MV-4-11 (cell line): ENCODE measurements at regions not wholly inside any gene's neighbourhood (a gene's known extent, or its start where the extent isn't known, plus 50 kb on each side); places are given as distances from the start of the nearest gene placed in this dataset.
"Not testable (repeated sequence)": the region's sequence is repeated elsewhere in the genome, so short reads cannot be mapped to it uniquely, and the experiment has no call there.

Experiments
- DNase-seq: peaks from one replicate; lab custom pipeline; 2025; lab: John Stamatoyannopoulos, UW

DNA sequence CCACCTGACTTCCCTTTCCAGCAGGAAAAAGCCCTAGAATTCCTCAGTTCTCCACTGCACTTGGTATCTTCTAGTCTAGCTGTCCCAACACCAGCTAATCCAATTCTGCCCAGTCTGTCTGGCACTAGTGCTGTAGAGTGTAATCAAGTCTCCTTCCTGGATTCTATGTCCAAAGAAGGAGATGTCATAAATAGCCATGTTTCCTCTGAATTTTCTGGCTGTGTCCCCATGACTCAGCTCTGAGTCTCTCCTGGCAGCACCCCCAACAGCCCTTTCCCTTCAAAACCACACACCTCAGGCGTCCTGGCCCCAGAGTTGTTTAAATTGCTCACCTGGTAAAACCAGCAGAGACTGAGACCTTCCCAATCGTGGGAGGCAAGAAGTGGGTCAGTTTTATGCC is 197.2 kb downstream of the GRXCR1 start:
- DNase-seq = no peak

DNA sequence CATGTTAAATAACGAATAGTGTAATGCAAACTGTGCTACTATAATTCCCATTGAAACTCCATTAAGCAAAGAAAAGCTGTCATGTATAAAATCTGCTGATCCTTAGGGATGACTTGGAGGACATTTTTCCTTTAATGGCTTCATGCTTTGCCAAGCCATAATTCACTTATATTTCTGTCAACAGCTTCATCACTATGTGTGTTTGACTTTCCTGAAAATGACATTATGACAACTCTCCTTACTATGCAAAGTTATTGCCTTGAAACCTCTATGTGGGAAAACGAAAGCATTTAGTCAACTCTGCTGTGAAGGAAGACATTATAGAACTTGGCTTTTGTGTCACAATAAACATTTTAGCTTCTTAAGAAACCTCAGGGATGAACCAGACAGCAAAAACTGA is 210.5 kb downstream of the GRXCR1 start:
- no peak for DNase-seq

DNA sequence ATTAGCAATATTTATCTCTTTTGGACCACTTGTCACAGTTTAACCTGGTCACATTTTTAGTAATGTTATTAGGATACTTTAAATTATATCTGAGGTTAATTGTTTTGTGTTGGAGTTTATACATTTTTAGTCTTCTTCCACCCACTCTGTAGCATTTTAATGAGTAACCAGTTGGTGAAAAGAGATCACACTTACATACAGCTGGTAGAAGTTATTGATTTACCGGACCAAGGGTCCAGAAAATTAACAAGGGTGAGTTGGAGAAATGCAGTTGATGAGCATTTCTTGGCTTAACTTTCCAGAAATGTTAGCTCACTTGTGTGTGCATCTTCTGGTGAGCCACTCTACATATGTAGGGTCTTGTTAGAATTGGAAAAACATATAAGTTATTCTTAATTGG is 219.6 kb downstream of the GRXCR1 start:
- DNase-seq = no peak

DNA sequence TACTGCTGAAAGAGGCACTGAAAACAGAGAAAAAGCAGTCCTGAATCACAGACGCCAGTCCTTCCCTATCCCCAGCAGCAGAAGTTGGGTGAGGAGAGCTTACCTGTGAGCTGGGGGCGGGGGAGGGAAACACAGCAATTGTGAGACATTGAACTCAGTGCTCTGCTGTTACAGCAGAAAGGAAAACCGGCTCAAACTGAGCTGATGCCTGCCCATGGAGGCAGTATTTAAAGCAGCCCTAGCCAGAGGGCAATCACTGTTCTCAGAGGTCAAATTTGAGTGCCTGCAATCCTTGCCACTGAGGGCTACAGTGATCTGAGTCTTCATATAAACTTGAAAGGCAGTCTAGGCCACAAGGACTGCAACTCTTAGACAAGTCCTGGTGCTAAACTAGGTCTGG is 220.7 kb downstream of the GRXCR1 start:
- no peak for DNase-seq

DNA sequence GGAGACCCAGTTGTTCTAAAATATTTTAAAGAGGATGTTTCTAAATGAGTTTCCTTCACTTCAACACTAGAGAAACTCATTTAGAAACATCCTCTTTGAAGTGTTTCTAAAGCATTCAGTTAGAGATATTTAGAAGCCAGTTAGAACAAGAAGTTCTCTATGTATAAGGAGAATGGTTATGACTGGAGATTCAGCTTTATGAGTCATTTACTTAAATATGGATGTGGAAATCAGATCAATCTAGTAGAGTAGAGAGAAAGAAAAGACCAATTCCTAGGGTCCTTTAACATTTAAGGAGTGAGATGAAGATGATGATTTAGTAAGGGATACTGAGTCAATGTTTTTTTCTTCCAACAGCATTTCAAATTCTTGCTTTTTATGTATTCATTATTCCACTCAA is 234.1 kb downstream of the GRXCR1 start:
- DNase-seq = no peak

DNA sequence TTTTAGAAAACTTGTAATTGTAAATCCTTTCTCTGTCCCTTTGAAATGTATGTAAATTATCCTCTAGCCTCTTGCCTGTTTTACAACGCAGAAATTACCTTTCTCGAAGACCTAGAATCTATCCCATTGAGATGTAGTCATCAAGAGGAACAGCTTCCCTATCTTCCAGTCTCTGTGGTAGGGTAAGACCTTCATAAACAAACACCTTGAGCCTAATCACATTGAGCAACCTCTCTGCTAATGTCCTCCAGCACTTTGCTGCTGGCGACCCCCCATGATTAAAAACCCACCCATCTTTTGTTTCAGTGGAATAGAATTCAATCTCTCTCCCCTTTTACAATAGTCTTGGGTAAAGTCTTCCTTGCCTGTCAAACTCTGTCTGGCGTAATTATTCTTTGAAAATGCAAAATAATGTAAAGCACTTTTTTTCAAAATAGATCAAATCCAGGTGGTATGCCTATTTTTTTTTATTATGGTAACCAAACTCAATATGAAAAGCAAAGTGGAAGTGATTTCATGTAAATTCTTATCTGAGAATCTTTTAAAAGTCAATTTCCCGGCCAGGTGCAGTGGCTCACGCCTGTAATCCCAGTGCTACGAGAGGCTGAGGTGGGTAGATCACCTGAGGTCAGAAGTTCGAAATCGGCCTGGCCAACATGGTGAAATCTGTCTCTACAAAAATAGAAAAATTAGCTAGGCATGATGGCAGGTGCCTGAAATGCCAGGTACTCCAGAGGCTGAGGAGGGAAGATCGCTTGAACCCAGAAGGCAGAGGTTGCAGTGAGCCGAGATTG is 237.9 kb downstream of the GRXCR1 start:
- DNase-seq = no peak

DNA sequence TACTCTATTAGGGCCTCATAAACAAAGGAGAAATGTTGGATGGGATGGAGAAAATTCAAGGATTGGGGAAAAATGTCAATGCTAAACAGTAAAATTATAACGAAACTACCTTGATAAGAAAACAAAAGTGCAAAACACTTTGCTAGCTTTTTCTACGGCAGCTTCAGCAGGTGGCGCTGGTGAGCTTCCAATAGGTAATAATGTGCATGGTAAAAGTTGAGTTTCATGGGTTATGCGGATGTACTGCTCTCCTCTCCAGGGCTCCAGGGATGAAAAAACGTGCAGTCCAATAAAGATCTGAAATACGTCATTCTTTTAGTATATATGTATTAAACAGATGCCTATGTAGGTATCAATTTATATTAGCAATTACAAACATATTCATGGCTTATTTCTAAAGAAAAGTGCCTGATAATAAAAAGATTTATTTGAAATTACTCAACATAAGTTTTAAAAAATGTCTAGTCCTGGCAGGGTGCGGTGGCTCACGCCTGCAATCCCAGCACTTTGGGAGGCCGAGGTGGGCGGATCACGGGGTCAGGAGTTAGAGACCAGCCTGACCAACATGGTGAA is 239.6 kb downstream of the GRXCR1 start:
- DNase-seq = peak; percentile 40

DNA sequence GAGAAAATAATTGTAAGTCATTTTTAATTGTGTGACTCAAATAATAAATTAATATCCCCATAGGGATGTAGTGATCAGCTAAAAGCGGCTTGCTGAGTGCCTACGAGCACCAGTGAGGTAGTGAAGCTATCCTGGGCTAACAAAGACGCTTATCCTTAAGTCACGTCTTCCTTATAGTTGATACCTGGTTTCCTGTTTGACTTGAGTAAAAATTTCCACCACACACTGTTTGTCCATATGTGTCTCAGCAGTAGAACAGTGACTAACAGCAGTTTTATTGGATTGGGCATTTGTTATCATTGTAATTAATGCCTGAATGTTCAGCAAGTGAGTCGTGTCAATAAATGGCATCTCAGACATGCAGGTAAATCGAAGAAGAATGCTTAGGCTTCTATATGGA is 241.1 kb downstream of the GRXCR1 start:
- no peak for DNase-seq

DNA sequence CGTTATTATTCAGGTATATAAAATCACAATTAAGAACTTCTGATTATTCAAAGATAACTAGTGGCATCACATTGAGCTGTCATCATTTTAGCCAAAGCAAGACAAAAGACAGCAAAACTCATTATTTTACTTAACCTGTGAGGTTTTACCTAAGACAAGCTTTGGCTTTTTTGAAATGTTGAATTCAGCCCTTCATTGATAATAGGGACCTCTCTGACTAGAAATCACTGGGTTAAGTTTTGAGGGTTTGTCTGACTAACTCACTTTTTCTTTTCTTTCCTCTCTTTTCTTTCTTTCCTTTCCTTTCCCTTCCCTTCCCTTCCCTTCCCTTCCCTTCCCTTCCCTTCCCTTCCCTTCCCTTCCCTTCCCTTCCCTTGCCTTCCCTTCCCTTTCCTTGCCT is 244.2 kb downstream of the GRXCR1 start:
- DNase-seq = no peak

DNA sequence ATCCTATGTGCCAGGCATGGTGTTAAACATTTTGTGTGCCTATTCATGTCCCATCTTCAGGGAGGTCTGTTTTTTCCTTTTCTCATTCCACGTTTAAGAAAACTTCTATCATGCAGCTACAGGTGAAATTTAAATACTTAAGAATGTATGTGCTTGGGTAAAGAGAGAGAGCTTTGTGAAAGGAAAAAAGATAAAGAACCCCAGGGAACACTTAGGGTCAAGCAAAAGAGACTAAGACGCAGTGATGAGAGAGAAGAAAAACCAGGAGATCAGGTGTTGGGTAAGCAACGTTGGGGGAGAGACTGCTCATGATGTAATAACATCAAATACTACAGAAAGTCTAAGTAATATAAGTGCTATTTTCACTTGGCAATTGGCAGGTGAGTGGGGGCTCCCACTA is 253.7 kb downstream of the GRXCR1 start:
- no peak for DNase-seq

DNA sequence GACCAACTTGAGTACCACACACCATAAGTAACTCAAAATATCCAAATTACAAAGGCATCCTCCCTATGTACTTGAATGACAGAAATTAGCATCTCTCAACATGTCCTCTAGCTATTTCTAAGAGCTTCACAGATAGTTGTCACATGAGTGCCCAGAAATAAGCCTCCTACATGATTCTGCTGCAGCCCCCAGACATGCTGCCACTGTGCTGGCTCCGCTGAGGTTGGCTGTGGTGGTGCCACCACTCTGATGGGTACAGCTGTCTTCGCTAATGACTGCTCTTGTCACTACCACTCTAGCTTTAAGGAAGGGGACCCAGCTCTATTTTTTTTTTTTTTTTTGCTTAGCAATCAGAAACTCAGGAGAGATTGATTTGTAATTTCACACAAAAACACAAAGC is 256.0 kb downstream of the GRXCR1 start:
- DNase-seq = no peak

DNA sequence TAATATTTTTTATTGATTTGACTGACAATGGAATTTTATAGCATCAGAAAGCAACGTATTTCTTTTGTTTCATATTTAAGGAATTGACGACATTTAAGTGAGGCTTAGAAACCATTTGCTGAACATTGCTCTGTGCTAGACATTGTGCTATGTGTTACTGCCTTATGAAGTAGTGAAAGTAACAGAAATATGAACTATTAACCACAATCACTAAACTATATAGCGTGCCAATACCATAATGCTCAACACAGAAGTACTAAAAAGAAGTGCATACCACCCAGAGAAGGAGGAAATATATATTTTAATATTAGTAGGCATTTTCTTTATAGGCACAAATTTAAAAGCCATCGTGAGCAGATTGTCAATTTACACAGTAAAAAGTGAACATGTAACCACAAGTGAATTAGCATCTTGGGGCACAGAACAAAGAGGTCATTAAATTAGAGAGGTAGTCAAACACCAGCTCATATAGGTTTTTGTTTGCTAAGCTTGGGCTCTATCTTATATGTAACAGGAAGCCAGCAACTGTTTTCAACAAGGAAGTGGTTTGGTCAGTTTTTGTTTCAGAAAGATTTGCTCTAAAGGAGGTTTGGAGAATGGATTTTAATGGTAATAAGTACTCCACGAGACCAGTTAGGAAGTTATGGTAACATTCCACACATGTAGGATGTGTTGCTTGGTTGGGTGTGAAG is 270.7 kb downstream of the GRXCR1 start:
- DNase-seq = peak; percentile 72

DNA sequence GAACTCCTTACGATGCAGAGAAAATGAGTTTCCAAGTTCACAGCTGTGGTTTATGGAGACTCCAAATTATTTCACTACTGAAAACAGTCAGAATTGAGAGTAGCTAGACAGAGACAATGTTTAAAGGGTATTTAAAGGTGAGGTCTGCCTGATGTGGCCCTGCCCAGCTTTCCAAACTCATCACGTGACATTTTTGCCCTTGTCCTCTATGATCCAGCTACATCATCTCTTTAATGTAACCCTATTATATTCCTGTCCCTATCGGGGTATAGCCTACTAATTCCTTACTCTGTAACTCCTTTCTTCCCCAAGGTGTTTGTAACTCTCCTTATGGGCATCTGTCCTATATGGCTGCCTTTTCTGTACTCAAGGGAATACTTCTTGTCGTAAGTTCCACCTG is 297.2 kb downstream of the GRXCR1 start:
- DNase-seq = no peak

DNA sequence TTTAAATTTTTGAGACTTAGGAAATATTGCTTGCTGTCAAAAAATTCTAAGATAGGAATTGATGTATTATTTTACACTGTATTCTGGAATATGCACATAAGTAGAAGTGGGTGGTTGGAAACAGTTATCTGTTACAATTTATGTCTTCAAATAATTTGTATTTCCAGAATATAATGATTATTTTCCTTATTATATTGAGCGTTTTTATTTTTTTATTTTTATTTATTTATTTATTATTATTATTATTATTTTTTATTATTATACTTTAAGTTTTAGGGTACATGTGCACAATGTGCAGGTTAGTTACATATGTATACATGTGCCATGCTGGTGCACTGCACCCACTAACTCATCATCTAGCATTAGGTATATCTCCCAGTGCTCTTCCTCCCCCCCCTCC is 320.1 kb downstream of the GRXCR1 start:
- not testable (repeated sequence) for DNase-seq

DNA sequence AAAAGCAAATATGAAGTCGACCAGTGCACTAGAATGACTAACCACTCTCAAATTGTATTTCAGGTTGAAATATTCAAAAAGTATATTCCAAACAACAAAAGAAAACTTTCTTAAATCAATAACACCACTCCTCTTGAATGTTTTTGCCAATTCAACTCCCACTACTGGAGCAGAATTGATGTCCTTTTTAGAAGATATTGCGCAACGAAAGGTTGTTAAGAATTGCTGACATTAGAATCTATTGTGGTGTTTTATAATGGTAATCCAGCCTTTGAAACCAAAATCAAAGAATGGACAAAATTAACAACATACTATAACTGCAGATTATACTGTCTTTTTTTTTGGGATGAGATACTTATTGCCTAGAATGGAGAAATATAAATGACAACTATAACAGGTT is 331.3 kb downstream of the GRXCR1 start:
- no peak for DNase-seq

DNA sequence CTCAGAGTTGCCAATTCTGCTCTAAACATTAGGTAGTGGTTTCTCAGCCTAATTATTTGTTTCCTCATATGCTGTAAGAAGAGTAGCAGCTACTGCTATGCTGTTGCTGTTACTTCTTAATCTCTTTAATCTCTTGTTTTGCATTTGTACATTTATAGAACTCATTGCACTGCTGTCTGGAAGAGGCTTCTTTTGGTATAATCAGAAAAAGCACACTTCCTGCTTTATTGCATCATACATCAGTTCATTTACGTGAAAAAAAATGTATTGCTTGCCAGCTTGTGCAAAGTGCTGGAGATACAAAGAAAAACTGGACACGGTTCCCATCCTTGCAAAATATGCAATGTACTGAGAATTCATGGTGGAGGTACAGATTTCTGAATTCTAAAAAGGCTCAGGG is 332.0 kb downstream of the GRXCR1 start:
- DNase-seq = peak; percentile 89

DNA sequence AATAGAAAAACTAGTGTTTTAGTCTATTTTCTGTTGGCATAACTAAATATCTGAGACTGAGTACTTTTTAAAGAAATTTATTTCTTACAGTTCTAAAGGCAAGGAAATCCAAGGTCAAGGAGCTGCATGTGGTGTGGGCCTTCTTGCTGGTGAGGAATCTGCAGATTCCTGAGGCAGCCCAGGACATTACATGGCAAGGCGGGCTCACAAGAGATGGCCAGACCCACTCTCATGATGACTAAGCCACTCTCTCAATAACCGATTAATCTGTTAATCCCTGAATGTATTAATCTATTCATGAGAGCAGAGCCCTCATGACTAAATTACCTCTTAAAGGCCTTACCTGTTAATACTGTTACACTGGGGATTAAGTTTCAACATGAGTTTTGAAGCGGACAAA is 340.8 kb downstream of the GRXCR1 start:
- no peak for DNase-seq

DNA sequence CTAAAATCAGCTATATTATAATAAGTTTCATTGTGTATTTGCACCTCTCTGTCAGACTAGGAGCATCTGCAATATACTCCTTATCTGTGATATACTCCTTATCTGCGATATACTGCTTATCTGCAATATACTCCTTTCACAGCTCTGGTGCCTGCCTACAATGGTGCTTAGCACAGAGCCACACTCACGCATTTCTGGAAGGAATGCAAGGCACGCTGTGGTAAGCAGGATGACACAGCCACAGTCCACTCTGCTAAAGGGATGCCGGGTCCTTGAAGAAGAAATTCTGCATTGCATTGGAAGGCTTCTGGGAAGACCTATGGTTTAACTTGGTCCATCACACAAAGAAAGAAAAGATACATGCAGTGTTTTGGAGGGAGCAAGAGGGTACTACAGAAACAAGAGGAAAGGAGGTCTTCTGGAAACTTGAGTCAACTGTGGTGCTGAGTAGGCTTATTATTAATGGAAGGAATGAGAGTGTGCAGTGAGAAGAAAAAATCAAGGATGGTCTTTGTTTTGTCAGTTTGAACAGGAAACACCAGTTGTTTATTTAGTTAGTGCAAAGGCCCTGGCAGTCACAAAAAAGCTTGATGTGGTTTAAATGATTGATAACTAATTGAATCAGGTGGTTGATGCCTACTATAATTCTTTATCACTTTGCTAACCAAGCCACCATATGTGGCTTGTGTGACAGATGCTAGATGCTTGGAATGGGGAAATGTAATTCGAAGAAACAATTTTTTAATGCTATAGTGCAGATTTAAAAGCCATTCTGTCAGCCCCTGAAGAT is 342.3 kb downstream of the GRXCR1 start:
- no peak for DNase-seq

DNA sequence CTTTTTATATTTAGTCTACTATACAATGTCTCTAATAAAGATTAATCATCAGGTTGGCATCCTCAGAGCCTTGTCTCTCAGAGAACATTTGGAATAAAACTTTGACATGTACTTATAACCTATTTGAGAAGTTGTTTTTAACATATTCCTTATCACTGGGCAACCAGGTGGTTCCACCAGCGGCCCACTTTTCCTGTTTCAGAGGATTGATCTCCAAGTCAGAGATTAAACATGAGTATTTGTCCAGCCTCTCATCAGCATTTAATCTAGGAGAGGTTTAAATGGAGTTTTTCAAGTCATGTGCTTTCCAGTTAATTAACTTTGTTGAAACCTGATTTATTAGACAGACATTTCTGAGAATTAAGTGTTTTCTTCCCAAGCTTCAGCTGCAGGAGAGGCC is 345.5 kb downstream of the GRXCR1 start:
- no peak for DNase-seq

DNA sequence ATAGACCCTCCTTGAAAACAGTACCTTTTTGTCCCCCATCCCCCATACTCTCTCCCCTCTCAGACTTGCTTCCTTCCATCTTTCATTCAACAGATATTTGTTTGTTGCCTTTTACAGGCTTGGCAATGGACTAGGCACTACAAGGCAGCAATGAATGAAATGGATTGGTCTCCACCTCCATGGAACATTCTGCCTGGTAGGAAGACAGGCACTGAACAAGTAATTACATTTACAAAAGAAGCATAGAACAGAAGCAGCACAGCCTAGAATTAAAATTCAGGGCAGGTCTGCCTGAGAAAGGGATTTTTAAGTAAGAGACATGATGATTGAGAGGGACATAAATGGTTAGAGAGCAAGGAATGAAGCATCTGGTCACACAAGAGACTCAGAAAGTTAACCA is 346.1 kb downstream of the GRXCR1 start:
- DNase-seq = no peak

DNA sequence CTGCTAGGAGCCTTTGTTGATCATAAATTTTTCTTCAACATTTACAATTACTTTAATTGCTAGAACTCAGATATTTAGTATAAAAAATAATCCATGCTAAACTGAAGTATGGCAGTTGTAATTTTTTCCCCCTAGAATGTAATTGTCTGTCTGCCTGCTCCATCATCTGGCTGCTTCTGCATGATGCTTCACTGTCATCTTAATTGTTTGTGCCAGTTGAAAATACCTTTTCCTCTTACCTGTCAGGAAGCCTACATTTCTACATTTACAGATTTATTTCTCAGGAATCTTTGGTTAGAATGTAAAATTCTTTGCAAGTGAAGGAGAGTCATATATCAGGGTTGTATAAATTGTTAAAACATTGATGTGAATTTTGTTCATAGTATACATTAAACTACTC is 348.6 kb downstream of the GRXCR1 start:
- no peak for DNase-seq

DNA sequence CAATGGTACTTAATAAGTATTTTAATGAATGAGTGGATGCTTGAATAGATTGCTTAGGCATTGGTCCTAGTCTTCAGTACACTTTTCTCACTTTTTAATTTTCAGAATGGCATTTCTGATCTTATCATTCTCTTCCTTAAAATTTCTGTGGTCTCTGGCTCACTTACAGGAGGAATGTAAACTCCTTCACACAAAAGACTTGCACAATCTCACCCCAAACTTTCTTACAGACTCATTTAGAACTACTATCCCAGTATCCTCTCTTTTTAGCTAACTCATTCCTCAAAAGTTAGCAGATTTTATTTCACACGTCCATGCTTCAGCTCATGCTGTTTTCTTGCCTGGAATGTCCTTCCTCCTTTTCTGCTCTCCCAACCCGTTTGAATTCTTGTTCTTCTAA is 350.1 kb downstream of the GRXCR1 start:
- peak; percentile 2 for DNase-seq
